Activated T-helper 9 cell treated with anti-CD3 and anti-CD28 coated beads, Interleukin-2, amount 50 U/mL, for 16 hours (primary cell): ENCODE measurements at regions not wholly inside any gene's neighbourhood (a gene's known extent, or its start where the extent isn't known, plus 50 kb on each side); places are given as distances from the start of the nearest gene placed in this dataset.
"Not testable (repeated sequence)": the region's sequence is repeated elsewhere in the genome, so short reads cannot be mapped to it uniquely, and the experiment has no call there.

Source experiments
- DNase-seq: peaks from one replicate; pipeline ENCODE4 v3.0.0-alpha.2; 2020; ENCODE audit warnings: low read depth

GRCh38 chr13:91036886-91037285 lies 310.6 kb upstream of the MIR17HG start:
- no peak for DNase-seq

GRCh38 chr13:91042870-91043269 lies 304.6 kb upstream of the MIR17HG start:
- DNase-seq, result no peak

- no peak for DNase-seq
Observed at GRCh38 chr13:91045351-91046034, 302.0 kb upstream of the MIR17HG start.

GRCh38 chr13:91046715-91047327 lies 300.7 kb upstream of the MIR17HG start:
- DNase-seq, result no peak

- no peak for DNase-seq
Observed at GRCh38 chr13:91050970-91051369, 296.5 kb upstream of the MIR17HG start.

- no peak for DNase-seq
Observed at GRCh38 chr13:91052876-91053275, 294.6 kb upstream of the MIR17HG start.

- DNase-seq, result no peak
Observed at GRCh38 chr13:91053318-91054065, 294.0 kb upstream of the MIR17HG start.

GRCh38 chr13:91054902-91055301 lies 292.6 kb upstream of the MIR17HG start:
- DNase-seq, result no peak

- no peak for DNase-seq
Observed at GRCh38 chr13:91056746-91057145, 290.7 kb upstream of the MIR17HG start.

- not testable (repeated sequence) for DNase-seq
Observed at GRCh38 chr13:91057507-91057906, 290.0 kb upstream of the MIR17HG start.

GRCh38 chr13:91058066-91058465 lies 289.4 kb upstream of the MIR17HG start:
- DNase-seq, result no peak

- no peak for DNase-seq
Observed at GRCh38 chr13:91058919-91059318, 288.6 kb upstream of the MIR17HG start.

- DNase-seq, result no peak
Observed at GRCh38 chr13:91066745-91067144, 280.7 kb upstream of the MIR17HG start.

- no peak for DNase-seq
Observed at GRCh38 chr13:91072486-91072885, 275.0 kb upstream of the MIR17HG start.

- DNase-seq, result no peak
Observed at GRCh38 chr13:91074091-91074490, 273.4 kb upstream of the MIR17HG start.

- no peak for DNase-seq
Observed at GRCh38 chr13:91076830-91077229, 270.7 kb upstream of the MIR17HG start.

GRCh38 chr13:91078093-91078679 lies 269.3 kb upstream of the MIR17HG start:
- DNase-seq, result no peak

- no peak for DNase-seq
Observed at GRCh38 chr13:91079176-91079575, 268.3 kb upstream of the MIR17HG start.

GRCh38 chr13:91085127-91085526 lies 262.4 kb upstream of the MIR17HG start:
- DNase-seq, result no peak

- no peak for DNase-seq
Observed at GRCh38 chr13:91086936-91087716, 260.4 kb upstream of the MIR17HG start.

GRCh38 chr13:91097269-91097668 lies 250.2 kb upstream of the MIR17HG start:
- DNase-seq, result no peak

GRCh38 chr13:91099877-91100276 lies 247.6 kb upstream of the MIR17HG start:
- no peak for DNase-seq
